Right lobe of liver (tissue), 6 donors: ENCODE measurements at regions not wholly inside any gene's neighbourhood (a gene's known extent, or its start where the extent isn't known, plus 50 kb on each side); places are given as distances from the start of the nearest gene placed in this dataset.
"Not testable (repeated sequence)": the region's sequence is repeated elsewhere in the genome, so short reads cannot be mapped to it uniquely, and the experiment has no call there.

Experiments
- ATAC-seq, 4 donors: fragments of 200-7000 bp; cut with Tn5 transposase; one replicate each; pipeline ENCODE4 v1.9.1; 2020; ENCODE audit warnings: mild to moderate bottlenecking in 4 of 4, moderate library complexity in 4 of 4
- DNase-seq, 3 donors: peaks; one replicate each; pipeline ENCODE4 v3.0.0-alpha.2; 2020
- H3K27ac ChIP-seq, 3 donors: fragments of 200-600 bp; one replicate each; pipeline ENCODE4 v1.8.0; 2022
- H3K27me3 ChIP-seq, 2 donors: fragments of 200-600 bp; one replicate each; pipeline ENCODE4 v1.8.0; 2022
- H3K36me3 ChIP-seq, 4 donors: fragments of 200-600 bp; sonication (generic) in 1 of 4; one replicate each; pipeline versions ENCODE4 v1.5.1 to v1.8.0; 2017 to 2022; ENCODE audit warnings: control low read depth in 1 of 4
- H3K4me1 ChIP-seq, 4 donors: fragments of 200-600 bp; sonication (generic) in 1 of 4; one replicate each; pipeline versions ENCODE4 v1.5.1 to v1.8.0; 2017 to 2022; ENCODE audit warnings: control low read depth in 1 of 4
- H3K4me3 ChIP-seq, 3 donors: fragments of 200-600 bp; one replicate each; pipeline ENCODE4 v1.8.0; 2022
- H3K9me3 ChIP-seq, 4 donors: fragments of 200-600 bp; sonication (generic) in 1 of 4; one replicate each; pipeline versions ENCODE4 v1.5.1 to v1.8.0; 2017 to 2022; ENCODE audit warnings: control low read depth in 1 of 4
- POLR2A ChIP-seq: fragments of 450-650 bp; IDR thresholded peaks from one replicate; pipeline ENCODE4 v1.6.1; 2017; ENCODE audit warnings: antibody characterized with exemption, mild to moderate bottlenecking
- WGBS: methylation state at CpG from one replicate; pipeline ENCODE4 v1.1.6; 2018; ENCODE audit warnings: low coverage, low lambda C conversion rate; ENCODE audit not compliant: insufficient coverage; ENCODE audit errors: missing lambda C conversion rate; 5-methylcytosine and 5-hydroxymethylcytosine counted together
- intact Hi-C, 2 donors: fragments of 100-400 bp; cut with DNase I; formaldehyde crosslinking; loops; one replicate each; pipeline versions ENCODE4 v1.11.2 to v1.14.1; 2022
- TF ChIP-seq, protein P1 (sequence below), 4 donors: fragments of 200-600 bp in 3 of 4; fragments of 450-650 bp in 1 of 4; IDR thresholded peaks; one replicate each; pipeline versions ENCODE4 v1.5.1 to v1.8.0; 2016 to 2022; ENCODE audit warnings: antibody characterized with exemption in 4 of 4, mild to moderate bottlenecking in 2 of 4
- donor health status: DM: no; HTN: yes; CAD: no.
- donor health status: DM: no; HTN: no; CAD: no.
- donor health status: DM: no; HTN: no; CAD: no.
- donor health status: DM: no; HTN: yes; CAD: no.
- donor health status: DM: no; HTN: yes; CAD: no.

DNA sequence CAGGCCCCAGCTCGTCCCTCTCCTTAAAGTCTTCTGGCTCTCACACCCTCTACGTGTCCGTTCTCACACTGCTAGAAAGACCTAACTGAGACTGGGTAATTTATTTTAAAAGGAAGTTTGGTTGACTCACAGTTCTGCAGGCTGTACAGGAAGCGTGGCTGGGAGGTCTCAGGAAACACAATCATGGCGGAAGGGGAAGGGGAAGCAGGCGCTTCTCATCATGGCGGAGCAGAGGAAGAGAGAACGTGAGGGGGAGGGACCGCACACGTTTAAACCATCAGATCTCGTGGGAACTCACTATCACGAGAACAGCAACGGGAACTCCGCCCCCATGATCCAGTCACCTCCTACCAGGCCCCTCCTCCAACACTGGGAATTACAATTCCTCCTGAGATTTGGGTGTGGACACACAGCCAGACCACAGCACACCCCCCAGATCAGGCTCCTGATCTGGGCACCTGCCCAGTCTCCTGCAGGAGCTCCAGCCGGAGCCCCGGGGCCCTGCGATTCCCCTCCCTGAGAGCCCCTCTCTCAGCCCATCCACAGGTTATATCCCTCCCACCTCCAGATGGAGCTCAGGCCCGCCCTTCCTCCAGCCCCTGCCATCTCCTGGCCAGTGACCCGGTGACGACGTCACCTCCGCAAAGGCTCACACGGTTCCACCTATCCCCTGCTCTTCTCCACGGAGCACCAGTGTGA lies 170.2 kb downstream of the BRD1 start:
- Histone ChIP-seq H3K4me3 (peak overlapping the region; percentile 33 to 49 (median 39)), H3K27ac (peak overlapping the region; percentile 26 to 69 (median 49)), H3K4me1 (no peaks in the 10 kb centered on the region), H3K36me3 (no peaks in the 10 kb centered on the region), H3K9me3 (no peaks in the 10 kb centered on the region), H3K27me3 (no peaks in the 10 kb centered on the region)
- peak in 1 of 3 donors; percentile 74 for DNase-seq
- 42% methylated on average over 18 of the region's 24 CpGs for WGBS
- TF ChIP-seq, protein P1, sequence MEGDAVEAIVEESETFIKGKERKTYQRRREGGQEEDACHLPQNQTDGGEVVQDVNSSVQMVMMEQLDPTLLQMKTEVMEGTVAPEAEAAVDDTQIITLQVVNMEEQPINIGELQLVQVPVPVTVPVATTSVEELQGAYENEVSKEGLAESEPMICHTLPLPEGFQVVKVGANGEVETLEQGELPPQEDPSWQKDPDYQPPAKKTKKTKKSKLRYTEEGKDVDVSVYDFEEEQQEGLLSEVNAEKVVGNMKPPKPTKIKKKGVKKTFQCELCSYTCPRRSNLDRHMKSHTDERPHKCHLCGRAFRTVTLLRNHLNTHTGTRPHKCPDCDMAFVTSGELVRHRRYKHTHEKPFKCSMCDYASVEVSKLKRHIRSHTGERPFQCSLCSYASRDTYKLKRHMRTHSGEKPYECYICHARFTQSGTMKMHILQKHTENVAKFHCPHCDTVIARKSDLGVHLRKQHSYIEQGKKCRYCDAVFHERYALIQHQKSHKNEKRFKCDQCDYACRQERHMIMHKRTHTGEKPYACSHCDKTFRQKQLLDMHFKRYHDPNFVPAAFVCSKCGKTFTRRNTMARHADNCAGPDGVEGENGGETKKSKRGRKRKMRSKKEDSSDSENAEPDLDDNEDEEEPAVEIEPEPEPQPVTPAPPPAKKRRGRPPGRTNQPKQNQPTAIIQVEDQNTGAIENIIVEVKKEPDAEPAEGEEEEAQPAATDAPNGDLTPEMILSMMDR (IDR thresholded peaks at IDR 0.05) = no peak
- TF ChIP-seq POLR2A = no peak
- intact Hi-C loops = no loop called here
- ATAC-seq = peak; percentile 72 to 80 (median 78)

DNA sequence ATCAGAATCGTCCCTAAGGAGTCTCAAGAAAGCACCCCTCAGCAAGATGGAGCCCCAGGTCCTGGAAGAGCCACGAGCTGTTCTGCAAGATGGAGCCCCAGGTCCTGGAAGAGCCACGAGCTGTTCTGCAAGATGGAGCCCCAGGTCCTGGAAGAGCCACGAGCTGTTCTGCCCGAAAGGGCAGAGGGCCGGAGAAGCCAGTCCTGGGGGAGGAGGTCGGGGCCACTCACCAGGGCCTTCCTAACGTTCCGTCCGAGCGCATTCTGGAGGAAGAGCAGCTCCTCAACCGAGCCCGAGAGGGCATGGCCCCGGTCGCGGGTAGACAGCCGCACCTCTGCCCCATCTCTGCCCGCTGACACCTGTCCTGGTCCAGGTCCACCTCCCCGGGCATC lies 170.8 kb downstream of the BRD1 start:
- intact Hi-C loops = not testable (repeated sequence)
- peak in 1 of 3 donors; percentile 47 for DNase-seq

DNA sequence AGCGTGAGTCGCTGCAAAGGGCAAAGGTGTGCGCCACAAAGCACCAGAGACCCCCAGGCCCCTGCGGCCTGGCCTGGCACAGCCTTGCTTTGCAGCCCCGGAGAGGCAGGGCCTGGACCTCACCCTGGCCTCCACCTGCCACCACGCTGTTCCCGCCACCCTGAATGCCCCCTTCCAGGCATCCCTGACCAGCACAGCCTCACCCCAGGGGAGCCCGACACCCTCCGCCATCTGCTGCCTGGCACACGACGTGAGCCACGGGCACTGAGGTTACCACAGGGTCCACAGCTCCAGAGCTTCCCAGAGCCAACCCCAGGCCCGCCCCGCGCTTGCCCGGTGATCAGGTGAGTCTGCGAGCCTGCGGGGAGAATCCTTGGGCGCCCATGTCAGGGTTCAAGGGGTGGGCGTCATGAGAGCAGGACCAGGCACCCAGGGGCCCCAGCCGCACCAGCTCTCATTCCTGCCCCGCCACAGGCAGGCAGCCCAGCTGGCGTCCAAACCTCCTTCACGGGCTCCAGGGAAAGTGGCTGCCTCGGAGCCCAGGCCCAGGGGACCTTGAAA lies 171.3 kb downstream of the BRD1 start:
- intact Hi-C loops = no loop called here
- Histone ChIP-seq H3K4me3 (peak overlapping the region; percentile 33 to 49 (median 39)), H3K36me3 (no peaks in the 10 kb centered on the region), H3K9me3 (no peaks in the 10 kb centered on the region), H3K27me3 (no peaks in the 10 kb centered on the region), H3K27ac (peak overlapping the region in 1 of 3 donors; percentile 54), H3K4me1 (no peaks in the 10 kb centered on the region)
- no peak for ATAC-seq
- 100% methylated on average over 1 of the region's 25 CpGs for WGBS
- TF ChIP-seq, protein P1 (IDR thresholded peaks at IDR 0.05) = no peak
- TF ChIP-seq POLR2A = no peak
- DNase-seq = no peak

More for the DNA sequence above, 170.8 kb downstream of the BRD1 start:
- WGBS = 48% methylated on average over 6 of the region's 19 CpGs
- not testable (repeated sequence) for H3K27me3 ChIP-seq, H3K4me1 ChIP-seq, H3K9me3 ChIP-seq, H3K36me3 ChIP-seq
- peak overlapping the region in 2 of 3 donors; percentile 8 to 54 for H3K27ac ChIP-seq
- peak; percentile 6 to 58 (median 42) for ATAC-seq
- peak overlapping the region; percentile 33 to 49 (median 39) for H3K4me3 ChIP-seq

DNA sequence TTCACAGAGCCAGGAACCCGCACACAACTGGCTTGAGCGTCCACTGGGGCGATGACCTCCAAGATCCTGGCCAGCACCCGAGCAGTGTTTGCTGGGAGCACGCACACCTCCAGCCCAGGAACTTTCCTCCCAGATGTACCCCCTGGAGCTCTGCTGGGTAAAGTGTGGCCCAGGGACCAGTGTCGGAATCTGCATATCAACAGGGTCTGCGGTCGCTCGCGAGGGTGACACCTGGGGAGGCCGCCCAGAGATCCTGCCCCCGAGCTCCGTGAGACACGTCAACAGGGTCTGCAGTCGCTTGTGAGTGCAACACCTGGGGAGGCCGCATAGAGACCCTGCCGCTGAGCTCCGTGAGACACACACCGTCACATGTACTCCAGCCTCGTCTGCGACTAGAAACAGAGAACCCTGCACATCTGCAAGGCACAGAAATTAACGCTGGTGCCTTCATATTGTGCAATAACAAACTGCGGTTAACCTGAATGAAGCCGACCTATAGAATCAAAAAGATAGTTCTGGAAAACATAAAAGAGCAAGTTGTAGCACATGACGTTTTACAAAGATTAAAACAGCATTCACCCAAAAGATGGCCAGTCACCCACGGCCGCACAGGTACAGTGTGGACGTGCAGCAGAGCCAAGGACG lies 172.4 kb downstream of the BRD1 start:
- H3K4me1 ChIP-seq = no peaks in the 10 kb centered on the region
- no peaks in the 10 kb centered on the region for H3K27me3 ChIP-seq
- H3K27ac ChIP-seq = no peak overlapping the region
- 50% methylated on average over 17 of the region's 29 CpGs for WGBS
- peak overlapping the region in 2 of 3 donors; percentile 6 to 39 for H3K4me3 ChIP-seq
- intact Hi-C loops = no loop called here
- H3K36me3 ChIP-seq = no peaks in the 10 kb centered on the region
- no peak for DNase-seq
- no peak for TF ChIP-seq POLR2A
- TF ChIP-seq, protein P1 (IDR thresholded peaks at IDR 0.05) = no peak
- ATAC-seq = no peak
- H3K9me3 ChIP-seq = no peaks in the 10 kb centered on the region
